Stimulated activated CD4-positive, alpha-beta T cell treated with anti-CD3 and anti-CD28 coated beads, Interleukin-4, amount 100 ng/mL, for 48 hours (primary cell): ENCODE measurements at regions not wholly inside any gene's neighbourhood (a gene's known extent, or its start where the extent isn't known, plus 50 kb on each side); places are given as distances from the start of the nearest gene placed in this dataset.

ENCODE experiments used
- DNase-seq, 2 donors: peaks; one replicate each; pipeline ENCODE4 v3.0.0-alpha.2; 2020; ENCODE audit warnings: low read depth in 2 of 2

DNA sequence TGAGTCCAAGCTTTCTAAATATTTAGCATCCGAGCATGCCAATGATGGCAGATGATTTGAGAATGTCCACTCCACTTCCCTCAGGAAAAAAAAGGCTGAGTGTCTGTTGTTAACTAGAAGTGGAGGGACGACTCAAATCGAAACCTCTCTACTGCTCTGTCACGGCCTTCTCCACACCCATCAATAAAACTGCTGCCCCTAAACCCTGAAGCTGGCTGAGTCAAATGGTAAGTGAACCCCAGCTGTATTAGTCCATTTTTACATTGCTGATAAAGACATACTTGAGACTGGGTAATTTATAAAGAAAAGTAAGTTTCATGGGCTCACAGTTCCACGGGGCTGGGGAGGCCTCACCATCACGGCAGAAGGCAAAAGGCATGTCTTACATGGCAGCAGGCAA, 707.0 kb downstream of the QKI start:
- no peak for DNase-seq

GRCh38 chr6:164114651-164115050, 700.1 kb downstream of the QKI start:
- DNase-seq, result no peak

DNA sequence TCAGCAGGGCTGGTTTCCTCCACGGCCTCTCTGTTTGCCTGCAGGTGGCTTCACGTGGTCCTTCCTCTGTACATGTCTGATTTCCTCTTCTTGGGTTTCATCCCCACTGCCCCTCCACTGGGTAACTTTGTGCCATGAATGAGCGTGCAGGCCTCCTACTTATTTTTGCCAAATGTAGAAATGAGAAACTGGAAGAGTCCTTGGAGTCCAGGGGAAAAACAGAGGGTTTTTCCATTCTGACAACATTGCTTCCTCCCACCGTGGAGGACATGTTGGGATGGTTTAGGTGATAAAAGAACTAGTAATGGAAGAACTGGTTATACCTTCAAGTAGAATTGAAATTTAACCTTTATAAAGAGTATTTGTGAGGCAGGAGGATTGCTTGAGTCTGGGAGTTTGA, 699.5 kb downstream of the QKI start:
- no peak for DNase-seq

GRCh38 chr6:164113637-164114036, 699.1 kb downstream of the QKI start:
- DNase-seq, result no peak

- no peak for DNase-seq
These were observed 695.2 kb downstream of the QKI start for GRCh38 chr6:164109770-164110140.

- no peak for DNase-seq
These were observed 694.6 kb downstream of the QKI start for GRCh38 chr6:164108869-164109769.

- no peak for DNase-seq
These were observed 693.6 kb downstream of the QKI start for GRCh38 chr6:164108092-164108491.

DNA sequence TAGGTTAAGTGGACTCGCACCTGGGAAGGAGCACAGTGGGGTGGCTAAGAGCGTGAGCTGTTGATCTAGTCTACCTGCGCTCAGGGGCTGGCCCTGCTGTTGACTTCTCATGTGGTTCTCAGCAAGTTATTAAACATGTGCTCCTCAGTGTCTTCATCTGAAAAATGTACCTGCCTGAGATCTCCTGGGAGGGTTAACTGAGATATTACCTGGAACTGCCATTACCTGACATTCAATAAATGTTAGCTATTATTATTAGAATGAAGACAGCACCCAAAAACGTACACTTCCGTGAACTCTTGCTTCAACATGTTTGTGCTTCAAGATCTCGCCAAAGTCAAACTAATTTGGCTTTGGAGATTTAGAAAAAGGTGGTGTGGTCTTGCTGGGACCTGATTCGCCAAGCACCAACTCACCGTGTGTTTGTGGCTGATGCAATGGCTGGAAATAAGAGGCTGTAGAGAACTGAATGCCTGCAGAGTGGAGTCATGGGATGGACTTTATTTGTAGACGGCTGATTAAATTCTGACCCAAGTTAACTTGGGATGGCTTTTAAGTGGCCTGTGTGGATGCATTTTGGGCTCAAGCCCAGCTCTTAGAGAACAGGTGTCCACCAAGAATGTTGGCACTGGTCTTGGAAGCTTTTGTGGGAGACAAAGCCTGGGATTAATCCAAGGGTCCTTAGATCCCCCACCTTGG, 692.9 kb downstream of the QKI start:
- DNase-seq, result no peak

- no peak for DNase-seq
These were observed 691.8 kb downstream of the QKI start for GRCh38 chr6:164106345-164106769.

DNA sequence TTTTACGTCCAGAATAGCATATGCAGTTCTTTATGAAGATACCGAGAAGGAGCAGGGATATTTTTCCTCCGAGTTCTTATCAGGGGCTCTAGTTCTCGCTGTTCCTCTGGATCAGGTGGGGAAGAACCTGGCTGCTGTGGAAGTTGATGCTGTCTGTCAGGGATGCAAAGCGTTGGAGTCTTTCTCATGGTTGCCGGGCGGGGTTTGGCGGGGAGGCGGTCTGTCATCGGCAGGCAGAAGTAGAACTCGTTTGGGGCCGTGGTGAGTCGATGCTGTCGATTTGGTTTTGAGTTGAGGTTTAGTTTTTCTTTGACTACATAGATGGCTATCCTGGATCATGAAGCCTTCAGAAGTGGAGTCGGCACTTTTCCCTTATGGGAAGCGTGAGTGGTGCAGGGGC, 691.2 kb downstream of the QKI start:
- no peak for DNase-seq

GRCh38 chr6:164104432-164104831, 689.9 kb downstream of the QKI start:
- DNase-seq, result no peak

GRCh38 chr6:164102693-164103092, 688.2 kb downstream of the QKI start:
- no peak for DNase-seq

- no peak for DNase-seq
These were observed 687.3 kb downstream of the QKI start for GRCh38 chr6:164101859-164102258.

DNA sequence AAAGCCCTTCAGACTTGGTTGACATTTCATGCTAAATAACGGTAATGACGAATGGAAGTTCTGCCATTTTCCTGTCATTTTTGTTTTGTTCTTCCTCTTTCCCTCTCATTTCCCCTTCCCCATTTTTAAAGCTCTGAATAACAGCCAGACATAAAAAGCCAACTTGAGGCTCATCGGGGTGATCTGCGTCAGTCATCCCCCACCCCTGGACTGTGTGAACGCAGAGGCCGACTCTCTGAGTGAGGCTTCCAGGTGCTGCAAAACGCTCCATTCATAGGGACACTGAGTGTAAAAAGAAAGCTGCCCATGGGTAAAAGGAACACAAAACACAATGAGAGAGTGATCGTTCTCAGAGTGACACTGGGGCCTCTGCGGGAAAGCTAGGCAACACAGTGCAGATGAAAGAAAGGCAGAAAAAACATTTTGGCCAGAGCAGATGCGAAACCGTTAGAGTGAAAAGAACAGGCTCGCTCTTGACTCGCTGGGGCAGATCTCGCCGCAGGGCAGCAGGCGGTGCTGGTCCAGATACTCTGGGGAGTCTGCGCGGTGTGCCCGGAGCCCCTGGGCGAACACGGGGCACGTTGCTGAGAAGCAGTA, 684.8 kb downstream of the QKI start:
- DNase-seq, result no peak

- DNase-seq, result no peak
These were observed 684.3 kb downstream of the QKI start for GRCh38 chr6:164098857-164099267.

GRCh38 chr6:164097551-164098398, 683.3 kb downstream of the QKI start:
- DNase-seq, result no peak

- no peak for DNase-seq
These were observed 682.5 kb downstream of the QKI start for GRCh38 chr6:164097056-164097455.

DNA sequence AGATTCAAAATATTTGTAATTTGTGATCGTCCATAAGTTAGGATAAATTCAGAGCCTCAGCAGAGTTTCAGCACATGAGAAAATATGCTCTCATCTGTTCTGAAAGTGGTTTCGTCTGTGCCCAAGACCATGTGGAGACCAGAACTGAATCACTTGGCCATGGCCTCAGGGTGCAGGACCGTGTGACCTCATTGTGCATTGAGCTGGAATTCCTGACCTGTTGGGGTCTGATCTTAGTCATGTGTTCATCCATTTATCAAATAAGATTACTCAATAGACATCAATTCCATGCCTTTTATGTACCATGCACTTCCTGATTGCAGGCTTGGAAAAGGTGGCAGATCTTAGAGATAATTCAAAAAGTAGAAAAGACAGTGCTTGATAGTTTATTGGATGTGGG, 680.5 kb downstream of the QKI start:
- DNase-seq, result no peak

- no peak for DNase-seq
These were observed 673.4 kb downstream of the QKI start for GRCh38 chr6:164087870-164088269.

GRCh38 chr6:164087211-164087610, 672.7 kb downstream of the QKI start:
- no peak for DNase-seq

- DNase-seq, result no peak
These were observed 671.8 kb downstream of the QKI start for GRCh38 chr6:164086076-164086887.
